HepG2 (cell line): ENCODE measurements at regions not wholly inside any gene's neighbourhood (a gene's known extent, or its start where the extent isn't known, plus 50 kb on each side); places are given as distances from the start of the nearest gene placed in this dataset.

Source experiments
- ATAC-seq: fragments of 200-7000 bp; cut with Tn5 transposase; 3 replicates; pipeline ENCODE4 v1.9.1; 2020; ENCODE audit warnings: mild to moderate bottlenecking, moderate library complexity
- BruUV-seq: library from RNA; stranded (reverse); fragments of 400-500 nt; replicated peaks from 2 replicates; lab custom pipeline; 2021; lab: Mats Ljungman, UMichigan
- CTCF ChIA-PET: fragments of 300-600 bp; formaldehyde crosslinking; extraction: SDS; loops from one replicate; lab custom pipeline; 2021; ENCODE audit warnings: low total read pairs, inconsistent platforms, low intra/inter-chr PET ratio; lab: Yijun Ruan, JAX
- POLR2A ChIA-PET: fragments of 350-600 bp; sonication (Branson Sonifier 250); formaldehyde crosslinking; loops from one replicate; lab custom pipeline; 2020; ENCODE audit warnings: antibody characterized with exemption, inconsistent platforms; lab: Yijun Ruan, JAX
- DNase-seq: peaks from one replicate; pipeline ENCODE4 v3.0.0-alpha.2; 2015; ENCODE audit warnings: low spot score
- FAIRE-seq: peaks from 3 replicates; lab custom pipeline; 2011; peaks lifted over from hg19 to GRCh38; lab: Jason Lieb, UNC
- H2AFZ ChIP-seq: one replicate; pipeline ENCODE4 v1.6.1; 2011; ENCODE audit warnings: low read length, inconsistent platforms
- H3K27ac ChIP-seq: fragments of 300-600 bp; 3 replicates; pipeline ENCODE4 v1.8.0; 2011; ENCODE audit warnings: mixed run types, mild to moderate bottlenecking, mixed read lengths, low read length, inconsistent platforms; ENCODE audit not compliant: insufficient read depth; ENCODE audit errors: extremely low read length
- H3K27me3 ChIP-seq, 2 experiments: fragments of 200-600 bp in 1 of 2; 2 replicates in 1 of 2; 3 replicates in 1 of 2; pipeline versions ENCODE4 v1.6.0 to v1.8.0; 2011; ENCODE audit warnings: low read length in 2 of 2, mild to moderate bottlenecking in 2 of 2, moderate library complexity in 2 of 2, inconsistent platforms in 1 of 2; ENCODE audit not compliant: insufficient read depth in 2 of 2, control insufficient read depth in 1 of 2
- H3K36me3 ChIP-seq, 2 experiments: fragments of 200-600 bp in 1 of 2; replicated peaks in 1 of 2; 2 replicates in 1 of 2; 3 replicates in 1 of 2; pipeline versions ENCODE4 v1.5.1 to v1.8.0; 2011; ENCODE audit warnings: low read length in 2 of 2, inconsistent platforms in 1 of 2; ENCODE audit not compliant: insufficient read depth in 2 of 2, control insufficient read depth in 1 of 2
- H3K4me1 ChIP-seq: 2 replicates; pipeline ENCODE4 v1.5.1; 2012; ENCODE audit warnings: low read length, inconsistent platforms; ENCODE audit not compliant: insufficient read depth
- H3K4me2 ChIP-seq: 2 replicates; pipeline ENCODE4 v1.6.0; 2011; ENCODE audit warnings: low read depth, low read length, inconsistent platforms
- H3K4me3 ChIP-seq, 3 experiments: fragments of 200-600 bp in 1 of 3; sonication (generic), shearing (Covaris generic) in 1 of 3; replicated peaks in 1 of 3; 2 replicates each; pipeline ENCODE4 v1.5.1; 2011 to 2016; ENCODE audit warnings: low read length in 3 of 3, inconsistent platforms in 2 of 3, low read depth in 2 of 3, mild to moderate bottlenecking in 2 of 3, control low read depth in 1 of 3, mixed read lengths in 1 of 3; ENCODE audit not compliant: insufficient read depth in 1 of 3
- H3K79me2 ChIP-seq: one replicate; pipeline ENCODE4 v1.6.1; 2011; ENCODE audit warnings: low read length, inconsistent platforms; ENCODE audit not compliant: insufficient read depth
- H3K9ac ChIP-seq: 2 replicates; pipeline ENCODE4 v1.6.0; 2011; ENCODE audit warnings: mild to moderate bottlenecking, low read depth, low read length, inconsistent platforms; ENCODE audit not compliant: insufficient read depth
- H3K9me3 ChIP-seq: 2 replicates; pipeline ENCODE4 v1.5.1; 2012; ENCODE audit warnings: mild to moderate bottlenecking, low read length
- H4K20me1 ChIP-seq: 2 replicates; pipeline ENCODE4 v1.6.0; 2011; ENCODE audit warnings: inconsistent platforms, mild to moderate bottlenecking, low read length, moderate library complexity; ENCODE audit not compliant: insufficient read depth
- EEA1 ChIP-seq: sonication (generic); formaldehyde crosslinking; IDR thresholded peaks from 2 replicates; pipeline ENCODE4 v1.5.1; 2020; ENCODE audit warnings: mild to moderate bottlenecking, missing genetic modification reagents, borderline replicate concordance
- FOXC1 ChIP-seq: sonication (generic); formaldehyde crosslinking; IDR thresholded peaks from 2 replicates; pipeline ENCODE4 v1.8.0; 2022; ENCODE audit warnings: mild to moderate bottlenecking, missing genetic modification reagents, borderline replicate concordance
- GATAD1 ChIP-seq: IDR thresholded peaks from 2 replicates; pipeline ENCODE4 v1.6.1; 2016; ENCODE audit warnings: missing genetic modification reagents, missing compliant biosample characterization
- HNRNPLL ChIP-seq: fragments of 200-400 bp; formaldehyde crosslinking; IDR thresholded peaks from 2 replicates; pipeline ENCODE4 v1.6.1; 2017; ENCODE audit warnings: mild to moderate bottlenecking, low read depth, low read length; ENCODE audit not compliant: poor library complexity, severe bottlenecking
- KLF11 ChIP-seq: IDR thresholded peaks from 2 replicates; pipeline ENCODE4 v1.6.1; 2016; ENCODE audit warnings: missing compliant biosample characterization
- RORA ChIP-seq: sonication (generic); formaldehyde crosslinking; IDR thresholded peaks from 2 replicates; pipeline ENCODE4 v1.5.0; 2020; ENCODE audit warnings: mild to moderate bottlenecking, missing genetic modification reagents, moderate library complexity
- SP5 ChIP-seq: IDR thresholded peaks from 2 replicates; pipeline ENCODE4 v1.6.1; 2016; ENCODE audit warnings: low read depth, borderline replicate concordance
- SYNCRIP ChIP-seq: fragments of 200-400 bp; formaldehyde crosslinking; IDR thresholded peaks from 2 replicates; pipeline ENCODE4 v1.6.1; 2018; ENCODE audit warnings: mild to moderate bottlenecking, low read depth, low read length; ENCODE audit not compliant: insufficient read depth
- TBX2 ChIP-seq: sonication (generic); formaldehyde crosslinking; IDR thresholded peaks from 2 replicates; pipeline ENCODE4 v1.5.0; 2020; ENCODE audit warnings: missing genetic modification reagents, mild to moderate bottlenecking, borderline replicate concordance
- ZKSCAN5 ChIP-seq: sonication (generic); formaldehyde crosslinking; IDR thresholded peaks from 2 replicates; pipeline ENCODE4 v1.5.1; 2020; ENCODE audit warnings: mild to moderate bottlenecking, missing genetic modification reagents
- ZNF362 ChIP-seq: sonication (generic); formaldehyde crosslinking; IDR thresholded peaks from 2 replicates; pipeline ENCODE4 v1.4.0; 2020; ENCODE audit warnings: missing genetic modification reagents, mild to moderate bottlenecking, borderline replicate concordance
- in situ Hi-C: cut with HindIII; loops from 2 replicates; pipeline ENCODE4 v1.10.0; 2017; ENCODE audit warnings: low pct_unique_long_range_greater_than_20kb; ENCODE audit not compliant: extremely low pct_ligation_motif_present
- intact Hi-C: fragments of 100-400 bp; cut with micrococcal nuclease; formaldehyde crosslinking; loops from one replicate; pipeline ENCODE4 v1.10.0; 2022; ENCODE audit not compliant: unreplicated experiment
- TF ChIP-seq, protein P1 (sequence below): sonication (generic); formaldehyde crosslinking; IDR thresholded peaks from 2 replicates; pipeline ENCODE4 v1.5.1; 2020; ENCODE audit warnings: mild to moderate bottlenecking, missing genetic modification reagents
- TF ChIP-seq, protein P2 (sequence below): sonication (generic); formaldehyde crosslinking; IDR thresholded peaks from 2 replicates; pipeline ENCODE4 v1.4.0; 2020; ENCODE audit warnings: missing genetic modification reagents, borderline replicate concordance

GRCh38 chr11:90705661-90706060 lies 482.8 kb upstream of the CHORDC1 start:
- Histone ChIP-seq H3K27me3 (no peaks in the 10 kb centered on the region; a peak in 1 of 5 replicates), H3K36me3 (no peaks in the 10 kb centered on the region), H3K4me1 (no peaks in the 10 kb centered on the region), H3K27ac (no peak overlapping the region), H3K9me3 (peaks cover 49% of the 10 kb centered on the region), H3K4me3 (no peak overlapping the region), H3K9ac (no peak overlapping the region), H3K79me2 (no peaks in the 10 kb centered on the region), H2AFZ (no peak overlapping the region), H4K20me1 (no peaks in the 10 kb centered on the region), H3K4me2 (no peak overlapping the region)
- no peak for FAIRE-seq
- no TSS peak for BruUV-seq
- CTCF ChIA-PET, result no interaction called here
- TF ChIP-seq RORA (CRISPR knock-in tag) (no peak), ZKSCAN5 (CRISPR knock-in tag) (no peak), EEA1 (CRISPR knock-in tag) (no peak), SP5 (no peak), SYNCRIP (no peak), KLF11 (CRISPR knock-in tag) (no peak), ZNF362 (CRISPR knock-in tag) (no peak), FOXC1 (CRISPR knock-in tag) (no peak), HNRNPLL (no peak), GATAD1 (CRISPR knock-in tag) (no peak), TBX2 (CRISPR knock-in tag) (no peak)
- TF ChIP-seq, protein P1, sequence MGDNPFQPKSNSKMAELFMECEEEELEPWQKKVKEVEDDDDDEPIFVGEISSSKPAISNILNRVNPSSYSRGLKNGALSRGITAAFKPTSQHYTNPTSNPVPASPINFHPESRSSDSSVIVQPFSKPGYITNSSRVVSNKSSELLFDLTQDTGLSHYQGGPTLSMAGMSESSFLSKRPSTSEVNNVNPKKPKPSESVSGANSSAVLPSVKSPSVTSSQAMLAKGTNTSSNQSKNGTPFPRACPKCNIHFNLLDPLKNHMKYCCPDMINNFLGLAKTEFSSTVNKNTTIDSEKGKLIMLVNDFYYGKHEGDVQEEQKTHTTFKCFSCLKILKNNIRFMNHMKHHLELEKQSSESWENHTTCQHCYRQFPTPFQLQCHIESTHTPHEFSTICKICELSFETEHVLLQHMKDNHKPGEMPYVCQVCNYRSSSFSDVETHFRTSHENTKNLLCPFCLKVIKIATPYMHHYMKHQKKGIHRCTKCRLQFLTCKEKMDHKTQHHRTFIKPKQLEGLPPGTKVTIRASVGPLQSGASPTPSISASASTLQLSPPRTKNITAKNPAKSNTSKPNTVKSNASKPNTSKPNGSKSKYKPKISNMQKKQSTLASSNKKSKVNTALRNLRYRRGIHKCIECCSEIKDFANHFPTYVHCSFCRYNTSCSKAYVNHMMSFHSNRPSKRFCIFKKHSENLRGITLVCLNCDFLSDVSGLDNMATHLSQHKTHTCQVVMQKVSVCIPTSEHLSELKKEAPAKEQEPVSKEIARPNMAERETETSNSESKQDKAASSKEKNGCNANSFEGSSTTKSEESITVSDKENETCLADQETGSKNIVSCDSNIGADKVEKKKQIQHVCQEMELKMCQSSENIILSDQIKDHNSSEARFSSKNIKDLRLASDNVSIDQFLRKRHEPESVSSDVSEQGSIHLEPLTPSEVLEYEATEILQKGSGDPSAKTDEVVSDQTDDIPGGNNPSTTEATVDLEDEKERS, result no peak
- TF ChIP-seq, protein P2, sequence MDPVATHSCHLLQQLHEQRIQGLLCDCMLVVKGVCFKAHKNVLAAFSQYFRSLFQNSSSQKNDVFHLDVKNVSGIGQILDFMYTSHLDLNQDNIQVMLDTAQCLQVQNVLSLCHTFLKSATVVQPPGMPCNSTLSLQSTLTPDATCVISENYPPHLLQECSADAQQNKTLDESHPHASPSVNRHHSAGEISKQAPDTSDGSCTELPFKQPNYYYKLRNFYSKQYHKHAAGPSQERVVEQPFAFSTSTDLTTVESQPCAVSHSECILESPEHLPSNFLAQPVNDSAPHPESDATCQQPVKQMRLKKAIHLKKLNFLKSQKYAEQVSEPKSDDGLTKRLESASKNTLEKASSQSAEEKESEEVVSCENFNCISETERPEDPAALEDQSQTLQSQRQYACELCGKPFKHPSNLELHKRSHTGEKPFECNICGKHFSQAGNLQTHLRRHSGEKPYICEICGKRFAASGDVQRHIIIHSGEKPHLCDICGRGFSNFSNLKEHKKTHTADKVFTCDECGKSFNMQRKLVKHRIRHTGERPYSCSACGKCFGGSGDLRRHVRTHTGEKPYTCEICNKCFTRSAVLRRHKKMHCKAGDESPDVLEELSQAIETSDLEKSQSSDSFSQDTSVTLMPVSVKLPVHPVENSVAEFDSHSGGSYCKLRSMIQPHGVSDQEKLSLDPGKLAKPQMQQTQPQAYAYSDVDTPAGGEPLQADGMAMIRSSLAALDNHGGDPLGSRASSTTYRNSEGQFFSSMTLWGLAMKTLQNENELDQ (CRISPR knock-in tag), result no peak
- ATAC-seq, result no peak
- POLR2A ChIA-PET, result no interaction called here
- intact Hi-C loops, result no loop called here
- in situ Hi-C loops, result no loop called here
- DNase-seq, result no peak
